ENCODE measurements at regions not wholly inside any gene's neighbourhood (a gene's known extent, or its start where the extent isn't known, plus 50 kb on each side); places are given as distances from the start of the nearest gene placed in this dataset.
"Not testable (repeated sequence)": the region's sequence is repeated elsewhere in the genome, so short reads cannot be mapped to it uniquely, and the experiment has no call there.

DNA sequence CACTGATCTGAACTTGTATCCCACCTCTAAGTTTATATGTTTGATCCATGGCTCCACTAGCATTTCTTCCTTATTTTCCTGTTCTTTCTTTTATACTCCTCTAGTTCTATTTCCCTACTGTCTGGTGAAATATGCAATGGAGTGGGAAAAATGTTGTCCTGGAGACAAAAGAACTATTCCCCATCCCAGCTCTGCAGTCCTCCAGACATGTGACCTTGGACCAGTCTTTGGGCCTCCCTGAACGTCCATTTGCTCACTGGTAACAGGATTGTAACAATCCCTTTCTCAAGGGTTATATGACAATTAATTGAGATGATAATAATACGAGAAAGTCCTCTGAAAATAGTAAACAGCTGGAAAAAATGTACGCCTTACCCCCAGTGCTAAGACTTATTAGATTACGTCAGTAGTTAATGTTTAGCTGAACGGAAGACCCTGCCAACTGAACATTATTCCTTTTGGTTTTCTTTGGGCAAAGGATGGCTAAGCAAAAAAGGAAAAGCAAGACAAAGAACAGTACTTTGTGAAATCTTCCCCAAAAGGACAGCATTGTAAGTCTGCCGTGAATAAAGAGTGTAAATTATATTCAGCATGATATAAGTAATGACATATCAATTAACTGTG lies 302.3 kb upstream of the PPARGC1A start:
- intact Hi-C loops (cut with micrococcal nuclease) = no loop called here
- DNase-seq (ENCODE audit: low spot score) = no peak
- Mint-ChIP-seq H3K4me1 (ENCODE audit: low read depth) (no peaks in the 10 kb centered on the region), H3K9me3 (no peaks in the 10 kb centered on the region), H3K27ac (no peak overlapping the region), H3K4me3 (no peak overlapping the region), H3K36me3 (ENCODE audit: low read depth) (no peaks in the 10 kb centered on the region), H3K27me3 (ENCODE audit: insufficient read depth) (no peaks in the 10 kb centered on the region)

DNA sequence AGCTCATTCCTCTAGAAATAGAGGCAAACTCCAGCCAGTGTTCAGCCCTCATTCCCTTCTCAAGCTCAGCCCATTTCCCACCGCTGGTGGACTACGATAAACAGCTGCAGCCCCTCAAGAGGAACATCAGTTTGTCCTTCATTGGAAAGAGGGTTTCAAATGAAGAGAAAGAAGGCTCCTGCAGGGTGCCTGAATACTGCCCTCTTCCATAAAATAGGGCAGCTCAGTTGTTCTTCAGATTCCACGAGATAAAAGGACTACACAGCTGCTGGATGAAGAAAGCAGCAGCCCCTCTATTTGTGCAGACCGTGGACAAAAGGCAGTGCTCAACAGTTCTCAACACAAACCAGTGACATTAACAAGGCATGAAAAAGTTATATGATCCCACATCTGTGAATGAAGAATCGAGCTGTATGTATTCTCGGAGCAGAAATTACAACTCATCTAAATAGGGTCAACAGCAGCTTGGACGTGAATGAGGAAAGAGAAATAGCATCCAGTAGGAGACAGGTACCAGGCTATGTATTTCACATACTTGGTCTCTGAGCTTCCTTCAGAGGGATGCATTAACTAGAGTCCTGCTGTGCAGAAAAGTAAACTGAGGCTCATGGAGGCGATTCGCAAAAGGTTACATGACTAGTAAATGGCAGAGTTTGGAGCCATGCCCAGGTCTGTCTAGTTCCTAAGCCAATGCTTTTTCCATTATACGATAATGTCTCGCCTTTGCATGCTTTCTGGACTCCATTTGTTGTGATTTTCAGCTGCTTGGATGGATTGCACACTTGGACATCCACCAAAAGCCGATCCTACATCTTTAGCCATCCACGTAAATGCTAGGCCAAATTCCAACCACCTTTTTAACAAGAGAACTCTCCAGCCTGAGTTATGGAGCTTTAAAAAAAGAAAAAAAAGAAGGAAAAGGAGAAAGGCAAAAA lies 301.2 kb upstream of the PPARGC1A start:
- no peaks in the 10 kb centered on the region for H3K9me3 Mint-ChIP-seq
- no peak overlapping the region for H3K27ac Mint-ChIP-seq
- H3K36me3 Mint-ChIP-seq (ENCODE audit: low read depth) = no peaks in the 10 kb centered on the region
- intact Hi-C loops (cut with micrococcal nuclease) = no loop called here
- no peak for DNase-seq (ENCODE audit: low spot score)
- no peak overlapping the region for H3K4me3 Mint-ChIP-seq
- no peaks in the 10 kb centered on the region for H3K4me1 Mint-ChIP-seq (ENCODE audit: low read depth)
- H3K27me3 Mint-ChIP-seq (ENCODE audit: insufficient read depth) = no peaks in the 10 kb centered on the region

DNA sequence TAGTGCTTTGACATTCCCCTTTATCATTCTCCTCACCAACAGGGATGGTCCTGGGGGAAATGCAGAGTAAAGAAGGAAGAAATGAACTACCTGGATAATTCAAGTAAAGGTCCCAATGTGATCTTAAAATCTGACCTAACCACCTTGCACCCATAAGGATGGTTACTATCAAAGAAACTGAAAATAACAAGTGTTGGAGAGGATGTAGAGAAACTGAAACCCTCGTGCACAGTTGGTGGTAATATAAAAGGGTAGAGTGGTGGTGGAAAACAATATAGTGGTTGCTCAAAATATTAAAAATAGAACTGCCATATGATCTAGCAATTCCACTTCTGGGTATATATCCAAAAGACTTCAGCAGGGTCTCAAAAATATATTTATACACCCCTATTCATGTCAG lies 298.6 kb upstream of the PPARGC1A start:
- H3K27ac Mint-ChIP-seq = no peak overlapping the region
- intact Hi-C loops (cut with micrococcal nuclease) = no loop called here
- no peaks in the 10 kb centered on the region for H3K4me1 Mint-ChIP-seq (ENCODE audit: low read depth)
- H3K9me3 Mint-ChIP-seq = no peaks in the 10 kb centered on the region
- no peaks in the 10 kb centered on the region for H3K36me3 Mint-ChIP-seq (ENCODE audit: low read depth)
- no peaks in the 10 kb centered on the region for H3K27me3 Mint-ChIP-seq (ENCODE audit: insufficient read depth)
- DNase-seq (ENCODE audit: low spot score) = no peak
- H3K4me3 Mint-ChIP-seq = no peak overlapping the region

DNA sequence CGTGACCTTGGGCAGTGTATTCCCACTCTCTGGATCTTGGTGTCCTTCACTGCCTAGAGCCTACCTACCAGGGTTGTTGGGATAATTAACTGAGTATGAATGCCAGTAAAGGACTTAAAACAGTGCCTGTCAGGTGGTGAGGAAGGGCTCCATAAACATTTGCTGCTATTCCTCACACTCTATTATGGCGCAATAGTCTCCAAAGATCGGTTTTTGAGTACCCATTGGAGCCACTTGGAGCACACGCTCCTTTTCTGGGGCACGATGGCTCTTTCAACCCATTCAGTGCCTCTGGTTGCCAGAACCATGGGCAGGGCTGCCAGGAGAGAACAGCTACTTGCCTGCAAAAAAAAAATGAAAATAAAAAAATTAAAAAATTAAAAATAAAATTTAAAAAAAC lies 296.6 kb upstream of the PPARGC1A start:
- Mint-ChIP-seq H3K36me3 (ENCODE audit: low read depth) (no peaks in the 10 kb centered on the region), H3K27ac (no peak overlapping the region), H3K27me3 (ENCODE audit: insufficient read depth) (no peaks in the 10 kb centered on the region), H3K9me3 (no peaks in the 10 kb centered on the region), H3K4me3 (no peak overlapping the region), H3K4me1 (ENCODE audit: low read depth) (no peaks in the 10 kb centered on the region)
- no peak for DNase-seq (ENCODE audit: low spot score)
- intact Hi-C loops (cut with micrococcal nuclease) = no loop called here

DNA sequence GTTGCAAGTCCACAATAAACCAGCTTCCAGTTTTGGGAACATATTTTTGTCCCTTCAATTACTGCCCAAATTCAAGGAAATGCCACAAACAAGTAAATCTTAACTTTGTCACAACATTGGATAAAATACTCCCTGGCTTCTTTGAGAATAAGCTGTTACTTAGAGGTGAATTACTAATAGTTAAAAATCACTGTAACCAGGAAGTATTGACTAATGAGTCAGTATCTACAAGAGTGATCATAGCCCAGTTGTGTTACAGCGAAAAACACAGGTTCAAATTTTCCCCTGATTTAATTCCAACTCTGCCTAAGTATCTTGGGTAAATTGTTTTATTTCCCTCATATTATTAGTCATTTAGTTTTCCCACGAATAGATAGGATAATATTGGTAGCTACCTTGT lies 291.2 kb upstream of the PPARGC1A start:
- Mint-ChIP-seq H3K27ac (no peak overlapping the region), H3K27me3 (ENCODE audit: insufficient read depth) (no peaks in the 10 kb centered on the region), H3K36me3 (ENCODE audit: low read depth) (no peaks in the 10 kb centered on the region), H3K9me3 (peaks cover 8% of the 10 kb centered on the region), H3K4me3 (no peak overlapping the region), H3K4me1 (ENCODE audit: low read depth) (no peaks in the 10 kb centered on the region)
- DNase-seq (ENCODE audit: low spot score) = no peak
- intact Hi-C loops (cut with micrococcal nuclease) = no loop called here

DNA sequence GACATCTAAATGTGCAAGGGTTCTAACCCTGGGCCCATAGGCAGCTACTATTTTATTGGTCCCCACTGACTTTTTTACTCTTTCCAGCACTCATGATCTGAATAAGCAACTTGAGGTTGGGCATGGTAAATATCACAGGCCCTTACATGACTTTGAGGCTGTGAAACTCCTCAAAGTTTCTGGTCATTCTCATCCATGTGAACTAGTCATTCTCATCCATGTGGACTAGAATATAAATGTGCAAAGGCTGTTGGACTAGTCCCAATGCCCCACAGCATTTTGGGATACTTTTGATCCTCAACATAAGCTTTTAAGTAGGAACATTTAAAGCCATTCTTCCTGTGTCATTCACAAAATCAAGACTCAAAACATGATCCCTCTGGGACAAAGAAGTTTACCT lies 290.7 kb upstream of the PPARGC1A start:
- H3K4me3 Mint-ChIP-seq = no peak overlapping the region
- H3K27ac Mint-ChIP-seq = no peak overlapping the region
- H3K9me3 Mint-ChIP-seq = peaks cover 8% of the 10 kb centered on the region
- no peak for DNase-seq (ENCODE audit: low spot score)
- H3K27me3 Mint-ChIP-seq (ENCODE audit: insufficient read depth) = no peaks in the 10 kb centered on the region
- no peaks in the 10 kb centered on the region for H3K4me1 Mint-ChIP-seq (ENCODE audit: low read depth)
- intact Hi-C loops (cut with micrococcal nuclease) = no loop called here
- H3K36me3 Mint-ChIP-seq (ENCODE audit: low read depth) = no peaks in the 10 kb centered on the region

DNA sequence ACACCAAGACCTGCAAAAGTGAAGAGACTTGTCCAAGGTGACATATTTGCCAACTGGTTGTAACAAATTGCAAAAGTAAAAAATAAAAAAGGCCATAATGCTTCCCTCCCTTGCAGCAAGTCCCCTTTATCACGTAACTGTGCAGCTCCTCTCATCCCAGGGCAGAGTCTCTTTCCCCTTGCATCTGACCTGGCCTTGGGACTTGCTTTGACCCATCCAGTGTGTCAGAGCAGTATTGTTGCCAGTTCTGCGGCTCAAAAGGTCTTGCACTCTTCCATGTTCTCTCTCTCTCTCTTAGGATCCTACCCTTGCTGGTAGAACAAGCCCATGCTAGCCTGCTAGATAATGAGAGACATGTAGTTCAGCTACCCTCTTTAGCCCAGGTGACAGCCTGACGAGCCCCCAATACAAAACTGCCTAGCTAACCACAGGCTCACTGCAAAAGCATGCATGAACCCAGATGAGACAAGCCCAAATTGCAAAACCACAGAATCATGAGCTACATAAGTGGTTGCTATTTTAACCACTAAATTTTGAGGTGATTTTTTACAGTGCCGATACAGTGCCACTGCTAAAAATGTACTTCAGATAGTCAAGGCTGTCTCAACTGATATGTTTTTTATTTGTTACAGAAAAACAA lies 289.5 kb upstream of the PPARGC1A start:
- Mint-ChIP-seq H3K9me3 (peaks cover 8% of the 10 kb centered on the region), H3K4me3 (no peak overlapping the region), H3K27ac (no peak overlapping the region), H3K4me1 (ENCODE audit: low read depth) (no peaks in the 10 kb centered on the region), H3K27me3 (ENCODE audit: insufficient read depth) (no peaks in the 10 kb centered on the region), H3K36me3 (ENCODE audit: low read depth) (no peaks in the 10 kb centered on the region)
- intact Hi-C loops (cut with micrococcal nuclease) = no loop called here
- no peak for DNase-seq (ENCODE audit: low spot score)

DNA sequence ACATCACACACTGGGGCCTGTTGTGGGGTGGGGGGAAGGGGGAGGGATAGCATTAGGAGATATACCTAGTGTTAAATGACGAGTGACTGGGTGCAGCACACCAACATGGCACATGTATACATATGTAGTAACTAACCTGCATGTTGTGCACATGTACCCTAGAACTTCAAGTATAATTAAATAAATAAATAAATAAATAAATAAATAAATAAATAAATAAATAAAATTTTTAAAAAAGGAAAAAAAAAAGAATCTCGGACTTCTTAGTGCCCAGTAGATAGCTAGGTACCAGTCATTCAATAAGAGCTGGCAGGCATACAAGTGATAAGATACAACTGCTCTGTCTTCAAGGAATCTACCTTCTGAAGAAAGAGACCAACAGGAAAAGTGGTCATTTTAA lies 287.6 kb upstream of the PPARGC1A start:
- DNase-seq (ENCODE audit: low spot score); H3K4me1 Mint-ChIP-seq (ENCODE audit: low read depth); H3K9me3 Mint-ChIP-seq; intact Hi-C loops (cut with micrococcal nuclease); H3K27me3 Mint-ChIP-seq (ENCODE audit: insufficient read depth); H3K27ac Mint-ChIP-seq; H3K36me3 Mint-ChIP-seq (ENCODE audit: low read depth); H3K4me3 Mint-ChIP-seq: not testable (repeated sequence)

DNA sequence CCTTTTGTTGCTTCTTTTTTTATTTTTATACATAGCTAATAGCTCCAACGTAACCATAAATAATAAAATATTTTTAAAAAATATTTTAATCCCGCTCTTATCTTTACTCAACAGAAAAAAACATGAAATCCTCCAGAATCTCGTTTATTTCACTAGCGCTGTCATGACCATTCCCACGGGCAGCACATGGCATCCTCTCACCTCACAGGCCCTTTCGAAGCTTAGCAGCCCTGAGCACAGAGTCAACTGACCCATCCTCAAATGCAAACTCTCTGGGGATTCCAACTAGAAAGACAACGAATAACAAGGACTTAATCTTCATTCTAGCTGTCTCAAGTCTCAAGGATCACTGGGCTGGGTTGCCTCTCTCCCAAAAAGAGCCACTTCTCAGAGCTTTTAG lies 285.9 kb upstream of the PPARGC1A start:
- intact Hi-C loops (cut with micrococcal nuclease) = no loop called here
- DNase-seq (ENCODE audit: low spot score) = no peak
- Mint-ChIP-seq H3K36me3 (ENCODE audit: low read depth) (no peaks in the 10 kb centered on the region), H3K4me3 (no peak overlapping the region), H3K4me1 (ENCODE audit: low read depth) (no peaks in the 10 kb centered on the region), H3K27ac (no peak overlapping the region), H3K27me3 (ENCODE audit: insufficient read depth) (no peaks in the 10 kb centered on the region), H3K9me3 (peaks cover 8% of the 10 kb centered on the region)

DNA sequence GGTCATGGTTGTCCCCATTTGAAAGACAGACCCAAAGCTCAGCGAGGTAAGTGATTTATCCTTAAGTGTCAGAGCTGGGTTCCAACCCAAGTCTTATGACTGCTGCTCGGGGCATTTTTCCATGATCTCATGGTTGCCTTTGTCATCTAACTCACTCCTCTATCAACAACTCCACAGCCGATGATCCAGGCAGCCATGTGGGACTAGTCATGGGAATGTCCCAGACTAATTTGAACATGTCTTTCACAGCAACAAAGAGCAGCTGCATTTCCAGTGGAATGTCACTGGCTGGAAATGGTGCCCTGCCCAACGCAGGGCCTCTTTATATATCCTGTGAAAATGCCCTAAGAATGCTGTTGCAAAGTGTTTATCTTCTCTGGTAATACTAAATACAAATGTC lies 284.8 kb upstream of the PPARGC1A start:
- no peak for DNase-seq (ENCODE audit: low spot score)
- H3K36me3 Mint-ChIP-seq (ENCODE audit: low read depth) = no peaks in the 10 kb centered on the region
- intact Hi-C loops (cut with micrococcal nuclease) = no loop called here
- H3K4me1 Mint-ChIP-seq (ENCODE audit: low read depth) = no peaks in the 10 kb centered on the region
- no peak overlapping the region for H3K27ac Mint-ChIP-seq
- no peaks in the 10 kb centered on the region for H3K27me3 Mint-ChIP-seq (ENCODE audit: insufficient read depth)
- peaks cover 8% of the 10 kb centered on the region for H3K9me3 Mint-ChIP-seq
- H3K4me3 Mint-ChIP-seq = no peak overlapping the region

DNA sequence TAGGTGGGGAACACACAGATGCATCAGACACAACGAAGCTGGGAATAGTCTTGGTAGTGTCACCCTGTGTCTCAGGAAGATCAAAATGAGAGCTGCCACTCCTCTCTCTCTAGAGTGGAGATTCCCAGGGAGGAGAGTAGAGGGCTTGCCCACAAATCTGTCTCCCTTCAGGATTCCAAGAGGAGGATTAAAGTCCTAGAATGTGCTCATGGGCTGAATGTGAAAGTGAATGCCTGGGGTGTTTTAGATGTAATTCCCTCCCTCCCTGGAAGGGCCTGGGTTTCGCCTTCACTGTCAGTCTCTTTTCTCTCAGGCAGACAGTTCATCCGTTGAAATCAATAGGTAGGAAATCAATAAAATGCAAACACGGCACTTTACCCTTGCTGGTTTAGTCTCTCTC lies 282.6 kb upstream of the PPARGC1A start:
- Mint-ChIP-seq H3K4me3 (no peak overlapping the region), H3K4me1 (ENCODE audit: low read depth) (no peaks in the 10 kb centered on the region), H3K27me3 (ENCODE audit: insufficient read depth) (no peaks in the 10 kb centered on the region), H3K9me3 (peaks cover 4% of the 10 kb centered on the region), H3K36me3 (ENCODE audit: low read depth) (no peaks in the 10 kb centered on the region), H3K27ac (no peak overlapping the region)
- DNase-seq (ENCODE audit: low spot score) = no peak
- intact Hi-C loops (cut with micrococcal nuclease) = no loop called here

DNA sequence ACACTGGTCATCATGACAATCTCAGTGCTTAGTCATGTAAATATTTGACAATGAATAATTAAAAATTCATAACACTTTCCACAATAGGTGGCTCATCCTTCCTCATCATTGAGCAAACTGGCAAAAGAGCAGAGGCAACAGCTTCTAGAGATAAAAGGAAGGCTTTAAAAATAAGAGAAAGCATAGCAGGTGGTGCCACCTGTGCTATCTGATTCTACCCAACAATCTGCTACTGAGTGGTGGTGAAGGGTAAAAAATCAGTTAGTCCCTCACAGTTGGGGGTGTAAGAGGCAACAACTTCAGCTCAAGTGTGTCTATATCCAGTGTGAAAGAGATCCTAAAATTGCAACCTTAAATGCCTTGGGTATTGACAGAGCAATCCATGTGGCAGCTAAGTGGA lies 280.1 kb upstream of the PPARGC1A start:
- no peak for DNase-seq (ENCODE audit: low spot score)
- H3K4me3 Mint-ChIP-seq = no peak overlapping the region

DNA sequence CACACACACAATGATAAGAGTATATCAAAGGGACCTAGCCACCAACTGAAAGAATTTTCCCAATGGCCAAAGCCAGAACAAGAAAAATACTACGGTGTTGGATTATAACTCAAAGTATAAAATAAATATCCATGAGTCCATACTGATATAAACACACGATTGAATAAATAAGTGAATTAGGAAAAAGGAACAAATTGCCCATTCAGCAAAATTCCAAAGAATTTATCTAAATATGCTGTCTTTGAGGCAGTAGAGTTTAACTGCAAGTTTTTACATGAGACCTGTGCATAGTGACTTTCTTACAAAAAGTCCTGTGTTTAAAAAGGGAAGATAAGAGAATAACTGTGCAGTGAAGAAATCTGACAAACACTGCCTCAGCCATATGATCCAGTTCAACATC lies 278.8 kb upstream of the PPARGC1A start:
- Mint-ChIP-seq H3K27me3 (ENCODE audit: insufficient read depth) (no peaks in the 10 kb centered on the region), H3K9me3 (no peaks in the 10 kb centered on the region), H3K4me1 (ENCODE audit: low read depth) (no peaks in the 10 kb centered on the region), H3K4me3 (no peak overlapping the region), H3K27ac (no peak overlapping the region), H3K36me3 (ENCODE audit: low read depth) (no peaks in the 10 kb centered on the region)
- no peak for DNase-seq (ENCODE audit: low spot score)
- intact Hi-C loops (cut with micrococcal nuclease) = no loop called here

More for the DNA sequence above, 280.1 kb upstream of the PPARGC1A start:
- H3K27me3 Mint-ChIP-seq (ENCODE audit: insufficient read depth) = no peaks in the 10 kb centered on the region
- no peak overlapping the region for H3K27ac Mint-ChIP-seq
- H3K36me3 Mint-ChIP-seq (ENCODE audit: low read depth) = no peaks in the 10 kb centered on the region
- no peaks in the 10 kb centered on the region for H3K9me3 Mint-ChIP-seq
- no peaks in the 10 kb centered on the region for H3K4me1 Mint-ChIP-seq (ENCODE audit: low read depth)
- intact Hi-C loops (cut with micrococcal nuclease) = no loop called here
